Occipital lobe (tissue), 2 donors: ENCODE measurements at regions not wholly inside any gene's neighbourhood (a gene's known extent, or its start where the extent isn't known, plus 50 kb on each side); places are given as distances from the start of the nearest gene placed in this dataset. TPM values are rescaled to one million over a fixed set of nuclear protein-coding genes. Genes with fewer than 3 reads are reported as not detected.

ENCODE experiments used
- DNase-seq: peaks from one replicate; lab custom pipeline; 2025; lab: John Stamatoyannopoulos, UW
- small RNA-seq: library from RNA; depleted of rRNA; stranded (forward); fragments of <200 nt; gene quantifications from one replicate; pipeline ENCODE3, GENCODE V24; 2014

- no peak for DNase-seq
These were observed 82.0 kb upstream of the PDZRN3 start for GRCh38 chr3:73706771-73707170.

- DNase-seq = no peak
These were observed 81.1 kb upstream of the PDZRN3 start for GRCh38 chr3:73705792-73706191.

- DNase-seq = no peak
These were observed 74.6 kb upstream of the PDZRN3 start for GRCh38 chr3:73699327-73699726.

- no peak for DNase-seq
These were observed 72.3 kb upstream of the PDZRN3 start for GRCh38 chr3:73697020-73697419.

GRCh38 chr3:73695841-73696240 lies 71.1 kb upstream of the PDZRN3 start:
- no peak for DNase-seq

- DNase-seq = no peak
These were observed 70.4 kb upstream of the PDZRN3 start for GRCh38 chr3:73694983-73695757.

GRCh38 chr3:73687106-73688004 lies 62.6 kb upstream of the PDZRN3 start:
- no peak for DNase-seq

- DNase-seq = no peak
These were observed 60.3 kb upstream of the PDZRN3 start for GRCh38 chr3:73685061-73685460.

GRCh38 chr3:73683706-73684105 lies 59.0 kb upstream of the PDZRN3 start:
- no peak for DNase-seq

GRCh38 chr3:73681610-73682009 lies 56.9 kb upstream of the PDZRN3 start:
- DNase-seq = no peak

GRCh38 chr3:73681198-73681597 lies 56.5 kb upstream of the PDZRN3 start:
- DNase-seq = no peak

GRCh38 chr3:73680391-73681095 lies 55.8 kb upstream of the PDZRN3 start:
- no peak for DNase-seq

- DNase-seq = no peak
These were observed 52.7 kb upstream of the PDZRN3 start for GRCh38 chr3:73677336-73678024.

Small RNA genes in the stretch of these regions (small RNA-seq; reads per million reads assigned to genes)
- not detected for gene RF00017
